ENCODE measurements at regions not wholly inside any gene's neighbourhood (a gene's known extent, or its start where the extent isn't known, plus 50 kb on each side); places are given as distances from the start of the nearest gene placed in this dataset.

DNA sequence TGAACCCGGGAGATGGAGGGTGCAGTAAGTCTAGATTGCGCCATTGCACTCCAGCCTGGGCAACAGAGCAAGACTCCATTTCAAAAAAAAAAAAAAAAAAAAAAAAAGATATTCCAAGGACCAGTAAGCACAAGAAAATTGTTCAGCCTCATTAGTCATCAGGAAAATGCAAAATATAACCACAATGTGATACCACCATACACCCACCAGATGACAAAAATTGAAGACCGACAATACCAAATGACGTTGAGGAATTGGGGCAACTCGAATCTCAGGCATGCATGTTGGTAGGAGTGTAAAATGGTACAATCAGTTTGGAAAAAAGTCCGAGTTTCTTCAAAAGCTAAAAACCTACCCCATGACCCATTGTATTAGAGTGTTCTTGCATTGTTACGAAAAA, 130.2 kb upstream of the FAM9B start:
- TF ChIP-seq CTCF (IDR thresholded peaks at IDR 0.05; ENCODE audit: low read depth, low read length, missing control alignments): no peak

GRCh38 chrX:9164533-9165426, 130.9 kb upstream of the FAM9B start:
- no peak for DNase-seq (ENCODE audit: extremely low read depth, low read depth)
- TF ChIP-seq CTCF (IDR thresholded peaks at IDR 0.05; ENCODE audit: low read depth, low read length, missing control alignments): no peak
- H3K4me3 ChIP-seq (replicated peaks; ENCODE audit: low read depth, low read length): no peak overlapping the region

More for the DNA sequence above, 130.2 kb upstream of the FAM9B start:
- no peak overlapping the region for H3K4me3 ChIP-seq (replicated peaks; ENCODE audit: low read depth, low read length)
- DNase-seq (ENCODE audit: extremely low read depth, low read depth): no peak

DNA sequence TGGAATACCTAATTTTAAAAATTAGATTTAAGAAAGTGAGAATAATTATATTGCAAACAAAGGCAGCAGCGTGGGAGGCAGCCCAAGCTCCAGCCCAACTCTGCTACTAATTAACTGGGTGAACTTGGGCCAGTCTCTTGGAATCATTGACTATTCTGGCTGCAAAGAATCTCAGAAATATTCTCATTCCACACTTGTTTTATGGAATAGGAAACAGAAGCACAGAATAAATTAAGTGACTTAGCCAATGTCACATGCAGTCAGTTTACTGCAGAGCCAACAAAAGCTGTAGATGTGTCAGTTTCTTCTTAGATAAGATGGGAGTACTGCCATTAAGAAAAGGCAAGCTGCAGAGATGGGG, 132.6 kb upstream of the FAM9B start:
- no peak for TF ChIP-seq CTCF (IDR thresholded peaks at IDR 0.05; ENCODE audit: low read depth, low read length, missing control alignments)
- no peak for DNase-seq (ENCODE audit: extremely low read depth, low read depth)
- H3K4me3 ChIP-seq (replicated peaks; ENCODE audit: low read depth, low read length): no peak overlapping the region

DNA sequence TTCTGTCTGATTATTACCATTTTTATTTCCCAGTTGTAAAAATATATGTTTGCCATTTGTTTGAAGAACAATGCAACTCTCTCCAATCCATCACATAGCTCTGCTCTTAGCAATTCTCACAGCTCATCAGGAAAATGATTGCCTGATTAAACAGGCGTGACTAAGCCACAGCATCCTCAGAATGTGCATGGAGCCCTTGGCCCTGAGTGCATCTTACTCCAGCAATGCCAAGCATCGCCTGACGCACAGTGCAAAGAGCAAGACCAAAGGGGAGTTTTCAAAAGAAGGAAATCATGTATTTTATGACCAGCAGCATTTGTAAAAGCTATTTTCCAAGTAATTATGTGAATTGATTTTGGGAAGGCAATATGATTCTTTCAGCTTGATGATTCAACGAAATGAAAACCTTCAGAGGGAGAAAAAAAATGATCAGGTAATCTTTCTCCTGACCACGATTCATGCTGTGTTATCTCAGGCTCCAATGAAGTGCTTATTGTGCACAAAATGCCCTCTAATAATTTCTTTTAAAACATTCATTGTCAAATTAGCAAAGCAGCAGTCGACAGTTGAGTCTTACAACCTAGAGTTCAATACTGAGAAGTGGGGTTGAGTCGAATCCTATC, 138.0 kb upstream of the FAM9B start:
- no peak for TF ChIP-seq CTCF (IDR thresholded peaks at IDR 0.05; ENCODE audit: low read depth, low read length, missing control alignments)
- DNase-seq (ENCODE audit: extremely low read depth, low read depth): no peak
- H3K4me3 ChIP-seq (replicated peaks; ENCODE audit: low read depth, low read length): no peak overlapping the region

- DNase-seq (ENCODE audit: extremely low read depth, low read depth): no peak
- no peak for TF ChIP-seq CTCF (IDR thresholded peaks at IDR 0.05; ENCODE audit: low read depth, low read length, missing control alignments)
- no peak overlapping the region for H3K4me3 ChIP-seq (replicated peaks; ENCODE audit: low read depth, low read length)
Observed at GRCh38 chrX:9172464-9172850, 138.5 kb upstream of the FAM9B start.

- DNase-seq (ENCODE audit: extremely low read depth, low read depth): no peak
- no peak overlapping the region for H3K4me3 ChIP-seq (replicated peaks; ENCODE audit: low read depth, low read length)
- TF ChIP-seq CTCF (IDR thresholded peaks at IDR 0.05; ENCODE audit: low read depth, low read length, missing control alignments): no peak
Observed at GRCh38 chrX:9180623-9181022, 146.7 kb upstream of the FAM9B start.
